ENCODE measurements at regions not wholly inside any gene's neighbourhood (a gene's known extent, or its start where the extent isn't known, plus 50 kb on each side); places are given as distances from the start of the nearest gene placed in this dataset.

DNA sequence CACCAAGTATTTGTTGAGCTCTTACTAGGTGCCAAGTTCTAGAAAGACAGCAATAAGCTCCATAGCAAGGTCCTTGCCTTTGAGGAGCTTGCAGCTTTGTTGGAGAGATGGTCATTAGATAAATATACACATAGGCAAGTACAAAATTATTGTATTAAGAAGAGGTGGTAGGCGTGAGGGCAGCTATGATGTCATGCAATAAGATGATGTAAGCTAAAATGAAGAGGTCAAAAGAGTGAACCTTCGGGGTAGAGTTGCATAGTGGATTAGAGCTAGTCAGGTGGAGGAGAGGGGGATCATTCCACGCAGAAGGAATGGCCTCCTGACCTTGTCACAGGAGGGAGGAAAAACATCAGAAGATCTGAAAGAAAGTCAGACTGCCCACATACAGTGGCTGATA is 141.9 kb upstream of the PCSK2 start:
- Histone ChIP-seq H3K9me3 (ENCODE audit: control insufficient read depth, insufficient read depth, low read length) (no peaks in the 10 kb centered on the region), H3K27me3 (ENCODE audit: control insufficient read depth, insufficient read depth, low read length) (no peaks in the 10 kb centered on the region), H3K27ac (ENCODE audit: low read depth, low read length) (no peak overlapping the region), H3K4me3 (ENCODE audit: low read depth, low read length) (no peak overlapping the region)
- DNase-seq (ENCODE audit: low read depth, low spot score) = no peak
- POLR2A ChIA-PET = no interaction called here
- TF ChIP-seq CTCF (IDR thresholded peaks at IDR 0.05; ENCODE audit: low read depth, low read length) = no peak
- CTCF ChIA-PET = interaction anchor here (2.3 kb wide), 1 partner anchor 280 kb away, joined by 7 read pairs; no protein-coding TSS in a partner anchor

DNA sequence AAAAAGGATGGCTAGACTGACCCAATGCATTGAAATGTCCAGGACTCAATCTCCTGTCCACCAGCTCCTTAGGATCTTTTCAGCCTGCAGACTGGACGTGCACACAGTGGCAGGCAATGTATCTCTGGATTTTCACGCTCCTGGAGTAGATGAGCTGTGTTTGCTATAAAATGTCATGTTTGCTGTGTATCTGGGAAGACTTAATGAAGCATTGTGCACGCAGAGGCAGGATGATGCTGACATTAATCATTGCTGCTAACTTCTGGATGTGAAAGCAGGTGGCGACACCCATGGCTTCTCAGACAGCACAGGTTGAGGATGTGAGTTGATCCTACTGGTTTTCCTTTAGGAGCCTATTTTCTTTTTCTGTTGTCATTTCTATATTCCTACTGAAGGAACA is 133.1 kb upstream of the PCSK2 start:
- DNase-seq (ENCODE audit: low read depth, low spot score) = no peak
- Histone ChIP-seq H3K27ac (ENCODE audit: low read depth, low read length) (no peak overlapping the region), H3K27me3 (ENCODE audit: control insufficient read depth, insufficient read depth, low read length) (no peaks in the 10 kb centered on the region), H3K9me3 (ENCODE audit: control insufficient read depth, insufficient read depth, low read length) (no peaks in the 10 kb centered on the region), H3K4me3 (ENCODE audit: low read depth, low read length) (no peak overlapping the region)
- CTCF ChIA-PET = no interaction called here
- TF ChIP-seq CTCF (IDR thresholded peaks at IDR 0.05; ENCODE audit: low read depth, low read length) = no peak
- POLR2A ChIA-PET = no interaction called here

GRCh38 chr20:17097603-17098002 is 129.2 kb upstream of the PCSK2 start:
- no peak overlapping the region for H3K4me3 ChIP-seq (ENCODE audit: low read depth, low read length)
- ChIA-PET POLR2A (no interaction called here), CTCF (interaction anchor here (1.5 kb wide), 1 partner anchor 276 kb away, joined by 3 read pairs; no protein-coding TSS in a partner anchor)
- no peak for DNase-seq (ENCODE audit: low read depth, low spot score)
- no peak overlapping the region for H3K27ac ChIP-seq (ENCODE audit: low read depth, low read length)
- TF ChIP-seq CTCF (IDR thresholded peaks at IDR 0.05; ENCODE audit: low read depth, low read length) = no peak
- H3K9me3 ChIP-seq (ENCODE audit: control insufficient read depth, insufficient read depth, low read length) = no peaks in the 10 kb centered on the region
- no peaks in the 10 kb centered on the region for H3K27me3 ChIP-seq (ENCODE audit: control insufficient read depth, insufficient read depth, low read length)

- DNase-seq (ENCODE audit: low read depth, low spot score) = no peak
- CTCF ChIA-PET = no interaction called here
- Histone ChIP-seq H3K27me3 (ENCODE audit: control insufficient read depth, insufficient read depth, low read length) (no peaks in the 10 kb centered on the region), H3K27ac (ENCODE audit: low read depth, low read length) (no peak overlapping the region), H3K4me3 (ENCODE audit: low read depth, low read length) (no peak overlapping the region), H3K9me3 (ENCODE audit: control insufficient read depth, insufficient read depth, low read length) (no peaks in the 10 kb centered on the region)
- POLR2A ChIA-PET = no interaction called here
- no peak for TF ChIP-seq CTCF (IDR thresholded peaks at IDR 0.05; ENCODE audit: low read depth, low read length)
These were observed 126.3 kb upstream of the PCSK2 start for GRCh38 chr20:17100506-17100905.

GRCh38 chr20:17107127-17107526 is 119.7 kb upstream of the PCSK2 start:
- CTCF ChIA-PET = no interaction called here
- no peak for DNase-seq (ENCODE audit: low read depth, low spot score)
- Histone ChIP-seq H3K27me3 (ENCODE audit: control insufficient read depth, insufficient read depth, low read length) (no peaks in the 10 kb centered on the region), H3K9me3 (ENCODE audit: control insufficient read depth, insufficient read depth, low read length) (no peaks in the 10 kb centered on the region), H3K27ac (ENCODE audit: low read depth, low read length) (no peak overlapping the region), H3K4me3 (ENCODE audit: low read depth, low read length) (no peak overlapping the region)
- POLR2A ChIA-PET = no interaction called here
- TF ChIP-seq CTCF (IDR thresholded peaks at IDR 0.05; ENCODE audit: low read depth, low read length) = no peak
